Heart left ventricle (tissue), 13 donors: ENCODE measurements at regions not wholly inside any gene's neighbourhood (a gene's known extent, or its start where the extent isn't known, plus 50 kb on each side); places are given as distances from the start of the nearest gene placed in this dataset.

Source experiments
- CTCF ChIP-seq, 12 donors: fragments of 200-600 bp; sonication (generic) in 4 of 12; IDR thresholded peaks; one replicate each; pipeline versions ENCODE4 v1.5.0 to v1.8.0; 2018 to 2022; ENCODE audit warnings: antibody characterized with exemption in 12 of 12, mild to moderate bottlenecking in 5 of 12
- POLR2A ChIP-seq, 2 donors: fragments of 450-650 bp; IDR thresholded peaks; one replicate each; pipeline ENCODE4 v1.6.1; 2017; ENCODE audit warnings: antibody characterized with exemption in 2 of 2, mild to moderate bottlenecking in 2 of 2, moderate library complexity in 2 of 2
- donor health status: ischemic (EF 13 %, LVEDD 7.1; RV severe dilation, severe dysfunction).
- donor health status: DM: no; HTN: yes; CAD: no.
- donor health status: DM: no; HTN: no; CAD: no.
- donor health status: ischemic (EF 25% LVEDD 6.9; RV normal size, moderate dysfunction).
- donor health status: ischemic (EF 25% LVEDD 5.7; RV mildly dilated, moderate dysfunction).
- donor health status: ischemic (EF 35%, LVEDD 5.7; RV mildly dilated, moderate dysfunction).
- donor health status: nonischemic (EF 11% LVEDD 7.7; RV severe dilation, severe dysfunction).
- donor health status: DM: yes; HTN: yes; CAD: no.
- donor health status: PGD.
- donor health status: ischemic (EF 29% LVEDD 5.4; RV normal size, mild dysfunction).
- donor health status: nonischemic (EF 23%, LVEDD 6.1; RV moderate dilation, normal function).

GRCh38 chr1:221794935-221795334 is 53.0 kb upstream of the DUSP10 start:
- TF ChIP-seq CTCF (IDR thresholded peaks at IDR 0.05), result no peak
- TF ChIP-seq POLR2A (IDR thresholded peaks at IDR 0.05), result no peak
